WTC11 (cell line): ENCODE measurements at regions not wholly inside any gene's neighbourhood (a gene's known extent, or its start where the extent isn't known, plus 50 kb on each side); places are given as distances from the start of the nearest gene placed in this dataset.

Source experiments
- FOXP1 ChIP-seq: sonication (generic); formaldehyde crosslinking; IDR thresholded peaks from 2 replicates; pipeline ENCODE4 v1.8.0; 2022; ENCODE audit warnings: missing genetic modification reagents, mild to moderate bottlenecking, moderate library complexity, borderline replicate concordance
- OVOL2 ChIP-seq: fragments of 250-450 bp; sonication (Bioruptor Pico); IDR thresholded peaks from 2 replicates; pipeline ENCODE4 v1.9.0; 2021; ENCODE audit warnings: mild to moderate bottlenecking, borderline replicate concordance
- RELA ChIP-seq: sonication (generic); formaldehyde crosslinking; IDR thresholded peaks from 2 replicates; pipeline ENCODE4 v1.8.1; 2022; ENCODE audit warnings: missing genetic modification reagents, mild to moderate bottlenecking, borderline replicate concordance
- SP1 ChIP-seq: sonication (generic); formaldehyde crosslinking; conservative IDR thresholded peaks from 2 replicates; pipeline ENCODE4 v1.8.1; 2022; ENCODE audit warnings: missing genetic modification reagents
- TF ChIP-seq, protein P1 (sequence below): fragments of 200-600 bp; IDR thresholded peaks from 2 replicates; pipeline ENCODE4 v1.8.0; 2022; ENCODE audit warnings: antibody characterized with exemption
- TF ChIP-seq, protein P2 (sequence below): sonication (generic); formaldehyde crosslinking; IDR thresholded peaks from 2 replicates; pipeline ENCODE4 v1.8.0; 2022; ENCODE audit warnings: mild to moderate bottlenecking, missing genetic modification reagents
- TF ChIP-seq, protein P3 (sequence below): sonication (generic); formaldehyde crosslinking; IDR thresholded peaks from 2 replicates; pipeline ENCODE4 v1.8.1; 2022; ENCODE audit warnings: mild to moderate bottlenecking, moderate library complexity, missing genetic modification reagents
- TF ChIP-seq, protein P4 (sequence below): fragments of 250-450 bp; sonication (Bioruptor Pico); IDR thresholded peaks from 2 replicates; pipeline ENCODE4 v1.9.0; 2021; ENCODE audit warnings: mild to moderate bottlenecking

DNA sequence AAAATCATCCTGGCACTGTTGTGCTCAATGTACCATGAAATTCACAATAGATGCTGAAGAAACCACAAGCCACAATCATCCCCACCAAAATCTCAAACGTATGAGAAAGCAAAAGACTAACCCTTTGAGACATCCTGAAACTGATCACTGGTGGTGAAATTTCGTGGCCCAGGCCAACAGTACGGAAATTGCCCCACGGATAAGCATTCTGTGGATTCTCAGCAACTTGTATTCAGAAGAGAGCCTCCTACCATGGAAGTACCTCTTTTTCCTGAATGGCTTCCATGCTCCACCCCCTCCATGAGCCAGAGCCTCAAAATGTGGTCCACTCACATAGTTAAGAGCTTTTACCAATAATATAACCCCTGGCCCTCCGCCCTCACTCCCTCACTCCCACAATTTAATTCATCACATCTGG is 163.9 kb upstream of the AUTS2 start:
- no peak for TF ChIP-seq FOXP1
- TF ChIP-seq, protein P1, sequence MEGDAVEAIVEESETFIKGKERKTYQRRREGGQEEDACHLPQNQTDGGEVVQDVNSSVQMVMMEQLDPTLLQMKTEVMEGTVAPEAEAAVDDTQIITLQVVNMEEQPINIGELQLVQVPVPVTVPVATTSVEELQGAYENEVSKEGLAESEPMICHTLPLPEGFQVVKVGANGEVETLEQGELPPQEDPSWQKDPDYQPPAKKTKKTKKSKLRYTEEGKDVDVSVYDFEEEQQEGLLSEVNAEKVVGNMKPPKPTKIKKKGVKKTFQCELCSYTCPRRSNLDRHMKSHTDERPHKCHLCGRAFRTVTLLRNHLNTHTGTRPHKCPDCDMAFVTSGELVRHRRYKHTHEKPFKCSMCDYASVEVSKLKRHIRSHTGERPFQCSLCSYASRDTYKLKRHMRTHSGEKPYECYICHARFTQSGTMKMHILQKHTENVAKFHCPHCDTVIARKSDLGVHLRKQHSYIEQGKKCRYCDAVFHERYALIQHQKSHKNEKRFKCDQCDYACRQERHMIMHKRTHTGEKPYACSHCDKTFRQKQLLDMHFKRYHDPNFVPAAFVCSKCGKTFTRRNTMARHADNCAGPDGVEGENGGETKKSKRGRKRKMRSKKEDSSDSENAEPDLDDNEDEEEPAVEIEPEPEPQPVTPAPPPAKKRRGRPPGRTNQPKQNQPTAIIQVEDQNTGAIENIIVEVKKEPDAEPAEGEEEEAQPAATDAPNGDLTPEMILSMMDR: no peak
- TF ChIP-seq, protein P2, sequence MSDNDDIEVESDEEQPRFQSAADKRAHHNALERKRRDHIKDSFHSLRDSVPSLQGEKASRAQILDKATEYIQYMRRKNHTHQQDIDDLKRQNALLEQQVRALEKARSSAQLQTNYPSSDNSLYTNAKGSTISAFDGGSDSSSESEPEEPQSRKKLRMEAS (CRISPR knock-in tag): no peak
- TF ChIP-seq, protein P3, sequence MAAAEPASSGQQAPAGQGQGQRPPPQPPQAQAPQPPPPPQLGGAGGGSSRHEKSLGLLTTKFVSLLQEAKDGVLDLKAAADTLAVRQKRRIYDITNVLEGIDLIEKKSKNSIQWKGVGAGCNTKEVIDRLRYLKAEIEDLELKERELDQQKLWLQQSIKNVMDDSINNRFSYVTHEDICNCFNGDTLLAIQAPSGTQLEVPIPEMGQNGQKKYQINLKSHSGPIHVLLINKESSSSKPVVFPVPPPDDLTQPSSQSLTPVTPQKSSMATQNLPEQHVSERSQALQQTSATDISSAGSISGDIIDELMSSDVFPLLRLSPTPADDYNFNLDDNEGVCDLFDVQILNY (CRISPR knock-in tag): no peak
- TF ChIP-seq OVOL2 (CRISPR knock-in tag): no peak
- no peak for TF ChIP-seq RELA (CRISPR knock-in tag)
- TF ChIP-seq SP1 (CRISPR knock-in tag): no peak
- TF ChIP-seq, protein P4, sequence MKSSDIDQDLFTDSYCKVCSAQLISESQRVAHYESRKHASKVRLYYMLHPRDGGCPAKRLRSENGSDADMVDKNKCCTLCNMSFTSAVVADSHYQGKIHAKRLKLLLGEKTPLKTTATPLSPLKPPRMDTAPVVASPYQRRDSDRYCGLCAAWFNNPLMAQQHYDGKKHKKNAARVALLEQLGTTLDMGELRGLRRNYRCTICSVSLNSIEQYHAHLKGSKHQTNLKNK (CRISPR knock-in tag): no peak
